ENCODE measurements at regions not wholly inside any gene's neighbourhood (a gene's known extent, or its start where the extent isn't known, plus 50 kb on each side); places are given as distances from the start of the nearest gene placed in this dataset.

DNA sequence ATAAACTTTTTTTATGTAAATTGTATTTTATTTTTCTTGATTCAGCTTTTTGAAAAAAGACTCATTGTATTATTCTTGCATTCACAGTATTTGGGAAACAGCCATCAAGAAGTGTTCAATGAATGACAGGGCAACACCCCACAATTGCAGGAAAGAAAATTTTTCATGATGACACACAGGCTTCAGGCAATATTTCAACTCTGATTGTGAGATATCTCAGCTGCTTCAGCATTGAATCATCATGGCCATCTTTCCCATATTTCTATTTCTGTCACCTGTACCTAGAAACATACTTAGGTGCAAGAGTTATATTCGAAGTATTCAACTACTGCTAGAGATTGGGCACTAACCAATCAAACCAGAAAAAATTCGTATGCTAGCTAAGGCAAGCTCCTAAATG lies 446.0 kb downstream of the ISL1 start:
- TF ChIP-seq CTCF (IDR thresholded peaks at IDR 0.05; ENCODE audit: borderline replicate concordance, insufficient read depth, low read depth, low read length) = no peak

GRCh38 chr5:51829691-51830090 lies 446.4 kb downstream of the ISL1 start:
- no peak overlapping the region for H3K4me3 ChIP-seq (ENCODE audit: low read depth, low read length)
- TF ChIP-seq CTCF (IDR thresholded peaks at IDR 0.05; ENCODE audit: borderline replicate concordance, insufficient read depth, low read depth, low read length) = no peak

More for the DNA sequence above, 446.0 kb downstream of the ISL1 start:
- no peak overlapping the region for H3K4me3 ChIP-seq (ENCODE audit: low read depth, low read length)

DNA sequence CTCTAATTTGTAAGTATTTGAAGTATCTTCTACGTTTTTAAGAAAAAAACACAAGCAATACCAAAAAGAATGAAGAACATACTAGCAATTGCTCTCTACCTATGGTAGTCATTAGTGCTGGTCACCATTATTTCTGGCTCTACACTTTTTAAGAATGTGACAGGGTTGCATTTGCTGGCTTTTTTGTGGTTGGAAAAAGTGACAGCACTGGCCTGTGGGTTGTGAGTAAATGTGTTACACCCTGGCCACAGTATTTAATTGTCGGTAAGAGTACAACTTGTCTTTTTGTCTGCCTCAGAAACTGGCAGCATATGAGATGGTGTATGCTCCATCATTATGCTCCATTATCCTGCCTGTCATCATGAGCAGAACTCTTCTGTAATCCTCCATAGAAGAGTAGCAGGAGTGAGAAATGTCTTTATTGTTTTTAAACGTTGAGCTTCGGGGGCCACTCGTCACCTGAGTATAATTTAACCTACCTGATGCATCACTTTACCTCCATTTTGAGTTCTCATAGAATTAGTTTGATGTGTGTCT lies 449.8 kb downstream of the ISL1 start:
- no peak overlapping the region for H3K4me3 ChIP-seq (ENCODE audit: low read depth, low read length)
- no peak for TF ChIP-seq CTCF (IDR thresholded peaks at IDR 0.05; ENCODE audit: borderline replicate concordance, insufficient read depth, low read depth, low read length)

GRCh38 chr5:51838459-51838858 lies 455.2 kb downstream of the ISL1 start:
- no peak for TF ChIP-seq CTCF (IDR thresholded peaks at IDR 0.05; ENCODE audit: borderline replicate concordance, insufficient read depth, low read depth, low read length)
- no peak overlapping the region for H3K4me3 ChIP-seq (ENCODE audit: low read depth, low read length)

DNA sequence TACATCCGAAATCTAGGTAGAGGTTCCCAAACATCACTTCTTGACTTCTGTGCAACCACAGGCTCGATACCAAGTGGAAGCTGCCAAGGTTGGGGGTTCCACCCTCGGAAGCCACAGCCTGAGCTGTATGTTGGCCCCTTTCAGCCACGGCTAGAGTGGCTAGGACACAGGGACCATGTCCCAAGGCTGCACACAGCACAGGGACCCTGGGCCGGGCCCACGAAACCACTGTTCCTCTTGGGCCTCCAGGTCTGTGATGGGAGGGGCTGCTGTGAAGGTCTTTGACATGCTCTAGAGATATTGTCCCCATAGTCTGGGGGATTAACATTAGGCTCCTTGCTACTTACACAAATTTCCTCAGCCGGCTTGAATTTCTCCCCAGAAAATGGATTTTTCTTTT lies 460.6 kb downstream of the ISL1 start:
- no peak overlapping the region for H3K4me3 ChIP-seq (ENCODE audit: low read depth, low read length)
- TF ChIP-seq CTCF (IDR thresholded peaks at IDR 0.05; ENCODE audit: borderline replicate concordance, insufficient read depth, low read depth, low read length) = no peak

- no peak overlapping the region for H3K4me3 ChIP-seq (ENCODE audit: low read depth, low read length)
- TF ChIP-seq CTCF (IDR thresholded peaks at IDR 0.05; ENCODE audit: borderline replicate concordance, insufficient read depth, low read depth, low read length) = no peak
Measured at GRCh38 chr5:51846015-51846414, 462.8 kb downstream of the ISL1 start.

DNA sequence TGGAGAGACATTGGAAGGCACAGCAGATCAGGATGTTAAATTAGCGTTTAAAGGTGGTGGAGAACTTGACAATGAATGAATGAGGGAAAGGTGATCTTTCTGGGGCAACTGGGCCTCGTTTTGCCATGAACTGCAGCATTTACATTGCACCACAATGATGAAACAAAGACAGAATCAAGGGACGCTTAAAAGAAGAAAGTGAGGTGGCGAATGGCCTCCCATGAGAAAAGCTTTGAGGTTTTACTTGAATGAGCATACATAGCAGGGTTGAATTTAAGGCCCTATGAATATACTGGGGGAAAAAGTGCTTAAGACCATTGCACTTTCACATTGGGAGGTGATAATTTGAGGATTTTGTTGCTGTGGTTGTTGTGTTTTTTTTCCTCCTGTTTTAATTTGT lies 476.4 kb downstream of the ISL1 start:
- no peak overlapping the region for H3K4me3 ChIP-seq (ENCODE audit: low read depth, low read length)
- no peak for TF ChIP-seq CTCF (IDR thresholded peaks at IDR 0.05; ENCODE audit: borderline replicate concordance, insufficient read depth, low read depth, low read length)
